ENCODE measurements at regions not wholly inside any gene's neighbourhood (a gene's known extent, or its start where the extent isn't known, plus 50 kb on each side); places are given as distances from the start of the nearest gene placed in this dataset.

GRCh38 chr5:60545551-60545950 is 154.4 kb downstream of the DEPDC1B start (continued):
- TF ChIP-seq BRCA1 (IDR thresholded peaks at IDR 0.05; ENCODE audit: low read depth, low read length) = no peak
- TF ChIP-seq ETV6 (conservative IDR thresholded peaks at IDR 0.05 in 1 of 2, IDR thresholded peaks at IDR 0.05 in 1 of 2; ENCODE audit: borderline replicate concordance in 1 of 2, low read depth in 1 of 2) = no peak
- TF ChIP-seq MEF2A (IDR thresholded peaks at IDR 0.05; ENCODE audit: insufficient read depth, low read depth, low read length) = no peak

GRCh38 chr5:60544142-60544541 is 155.8 kb downstream of the DEPDC1B start:
- WGBS (ENCODE audit: insufficient coverage, insufficient replicate concordance, low lambda C conversion rate, missing lambda C conversion rate) = 68% methylated on average over 2 of the region's 2 CpGs
- Histone ChIP-seq H4K20me1 (ENCODE audit: control insufficient read depth, insufficient read depth) (no peaks in the 10 kb centered on the region), H3K36me3 (ENCODE audit: control insufficient read depth in 2 of 2, insufficient read depth in 2 of 2, low read length in 1 of 2) (no peaks in the 10 kb centered on the region), H3K27ac (ENCODE audit: control insufficient read depth, insufficient read depth) (no peak overlapping the region), H3K9me3 (replicated peaks; ENCODE audit: control insufficient read depth, insufficient read depth, low read length) (no peaks in the 10 kb centered on the region; the same call in 1 of the 3 replicates), H3K27me3 (replicated peaks in 1 of 2; ENCODE audit: control insufficient read depth in 2 of 2, insufficient read depth in 2 of 2, low read length in 1 of 2) (no peaks in the 10 kb centered on the region), H2AFZ (ENCODE audit: control insufficient read depth, low read depth, low read length) (no peak overlapping the region), H3K9ac (ENCODE audit: control insufficient read depth, insufficient read depth, low read length) (no peak overlapping the region), H3K79me2 (ENCODE audit: control insufficient read depth, insufficient read depth, low read length) (no peaks in the 10 kb centered on the region), H3K4me2 (ENCODE audit: control insufficient read depth, insufficient read depth) (no peak overlapping the region), H3K4me3 (no peak overlapping the region), H3K4me1 (ENCODE audit: control insufficient read depth, insufficient read depth, low read length) (peaks cover 22% of the 10 kb centered on the region)
- ATAC-seq = no peak
- ChIA-PET RAD21 (ENCODE audit: unreplicated experiment) (no interaction called here), CTCF (interaction anchor here (2.0 kb wide), 1 partner anchor 38 kb away, joined by 6 read pairs; no protein-coding TSS in a partner anchor), SMC1A (ENCODE audit: uncharacterized antibody, unreplicated experiment) (no interaction called here), POLR2A (no interaction called here)
- TF ChIP-seq MXI1 (IDR thresholded peaks at IDR 0.05; ENCODE audit: low read depth, low read length) (no peak), SUZ12 (IDR thresholded peaks at IDR 0.05; ENCODE audit: unreplicated experiment) (no peak), DPF2 (IDR thresholded peaks at IDR 0.05) (no peak), PML (IDR thresholded peaks at IDR 0.05; ENCODE audit: low read length) (no peak), ZBED1 (IDR thresholded peaks at IDR 0.05; ENCODE audit: borderline replicate concordance) (no peak), BCLAF1 (IDR thresholded peaks at IDR 0.05) (no peak), CBFB (IDR thresholded peaks at IDR 0.05; ENCODE audit: low read depth) (no peak), BRCA1 (IDR thresholded peaks at IDR 0.05; ENCODE audit: low read depth, low read length) (no peak)
- in situ Hi-C loops (cut with MboI) (no loop called here), intact Hi-C loops (cut with micrococcal nuclease; ENCODE audit: unreplicated experiment) (loop anchor here (5.0 kb wide), 1 partner anchor 43 kb away; no protein-coding TSS in a partner anchor)
- DNase-seq (ENCODE audit: low read depth, low spot score) = no peak
- FAIRE-seq = no peak
- no TSS peak for BruUV-seq (replicated peaks)
